ENCODE measurements at regions not wholly inside any gene's neighbourhood (a gene's known extent, or its start where the extent isn't known, plus 50 kb on each side); places are given as distances from the start of the nearest gene placed in this dataset.

DNA sequence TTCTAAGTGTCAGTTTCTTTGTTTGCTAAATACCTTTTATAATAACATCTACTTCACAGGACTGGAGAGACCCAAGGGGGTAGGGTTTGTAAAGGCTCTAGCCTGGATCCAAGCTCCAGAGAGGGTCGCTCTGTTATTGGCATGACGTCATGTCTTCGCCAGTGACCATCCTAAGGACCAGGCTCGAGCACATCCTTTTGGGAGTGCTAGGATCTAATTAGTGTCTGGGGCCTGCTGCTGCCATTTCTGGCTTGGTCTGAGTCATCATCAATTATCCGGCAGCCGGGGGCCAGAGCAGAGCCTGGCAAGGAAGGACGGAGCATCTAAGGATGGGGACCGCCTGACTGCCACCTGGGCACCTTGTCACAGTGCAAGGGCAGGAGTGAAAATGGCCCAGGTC is 153.0 kb downstream of the NSG2 start:
- TF ChIP-seq, protein P1, sequence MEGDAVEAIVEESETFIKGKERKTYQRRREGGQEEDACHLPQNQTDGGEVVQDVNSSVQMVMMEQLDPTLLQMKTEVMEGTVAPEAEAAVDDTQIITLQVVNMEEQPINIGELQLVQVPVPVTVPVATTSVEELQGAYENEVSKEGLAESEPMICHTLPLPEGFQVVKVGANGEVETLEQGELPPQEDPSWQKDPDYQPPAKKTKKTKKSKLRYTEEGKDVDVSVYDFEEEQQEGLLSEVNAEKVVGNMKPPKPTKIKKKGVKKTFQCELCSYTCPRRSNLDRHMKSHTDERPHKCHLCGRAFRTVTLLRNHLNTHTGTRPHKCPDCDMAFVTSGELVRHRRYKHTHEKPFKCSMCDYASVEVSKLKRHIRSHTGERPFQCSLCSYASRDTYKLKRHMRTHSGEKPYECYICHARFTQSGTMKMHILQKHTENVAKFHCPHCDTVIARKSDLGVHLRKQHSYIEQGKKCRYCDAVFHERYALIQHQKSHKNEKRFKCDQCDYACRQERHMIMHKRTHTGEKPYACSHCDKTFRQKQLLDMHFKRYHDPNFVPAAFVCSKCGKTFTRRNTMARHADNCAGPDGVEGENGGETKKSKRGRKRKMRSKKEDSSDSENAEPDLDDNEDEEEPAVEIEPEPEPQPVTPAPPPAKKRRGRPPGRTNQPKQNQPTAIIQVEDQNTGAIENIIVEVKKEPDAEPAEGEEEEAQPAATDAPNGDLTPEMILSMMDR (IDR thresholded peaks at IDR 0.05; ENCODE audit: low read depth, low read length, missing control alignments), result no peak
- no peak overlapping the region for H3K4me3 ChIP-seq (replicated peaks; ENCODE audit: low read depth, low read length)
- no peak for DNase-seq (ENCODE audit: extremely low read depth, low read depth)

DNA sequence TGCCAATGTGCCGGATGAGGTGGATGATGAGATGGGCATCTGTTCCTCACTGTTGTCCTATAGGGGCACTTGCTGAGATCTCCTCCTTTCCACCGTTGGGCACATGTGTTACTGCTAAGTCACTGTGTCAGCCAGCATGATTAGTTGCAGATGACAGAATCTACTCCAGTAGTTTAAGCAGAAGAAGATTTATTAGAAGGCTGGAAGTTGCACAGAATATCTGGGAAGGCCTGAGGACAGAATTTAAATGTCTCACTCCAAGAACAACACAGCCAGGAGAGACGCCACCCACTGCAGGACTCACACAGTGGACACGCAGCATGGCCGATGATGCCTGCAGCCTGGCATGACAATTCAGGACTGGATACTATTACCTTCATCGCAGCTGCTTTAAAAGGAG is 157.5 kb downstream of the NSG2 start:
- H3K4me3 ChIP-seq (replicated peaks; ENCODE audit: low read depth, low read length), result no peak overlapping the region
- DNase-seq (ENCODE audit: extremely low read depth, low read depth), result no peak
- TF ChIP-seq, protein P1 (IDR thresholded peaks at IDR 0.05; ENCODE audit: low read depth, low read length, missing control alignments), result no peak

DNA sequence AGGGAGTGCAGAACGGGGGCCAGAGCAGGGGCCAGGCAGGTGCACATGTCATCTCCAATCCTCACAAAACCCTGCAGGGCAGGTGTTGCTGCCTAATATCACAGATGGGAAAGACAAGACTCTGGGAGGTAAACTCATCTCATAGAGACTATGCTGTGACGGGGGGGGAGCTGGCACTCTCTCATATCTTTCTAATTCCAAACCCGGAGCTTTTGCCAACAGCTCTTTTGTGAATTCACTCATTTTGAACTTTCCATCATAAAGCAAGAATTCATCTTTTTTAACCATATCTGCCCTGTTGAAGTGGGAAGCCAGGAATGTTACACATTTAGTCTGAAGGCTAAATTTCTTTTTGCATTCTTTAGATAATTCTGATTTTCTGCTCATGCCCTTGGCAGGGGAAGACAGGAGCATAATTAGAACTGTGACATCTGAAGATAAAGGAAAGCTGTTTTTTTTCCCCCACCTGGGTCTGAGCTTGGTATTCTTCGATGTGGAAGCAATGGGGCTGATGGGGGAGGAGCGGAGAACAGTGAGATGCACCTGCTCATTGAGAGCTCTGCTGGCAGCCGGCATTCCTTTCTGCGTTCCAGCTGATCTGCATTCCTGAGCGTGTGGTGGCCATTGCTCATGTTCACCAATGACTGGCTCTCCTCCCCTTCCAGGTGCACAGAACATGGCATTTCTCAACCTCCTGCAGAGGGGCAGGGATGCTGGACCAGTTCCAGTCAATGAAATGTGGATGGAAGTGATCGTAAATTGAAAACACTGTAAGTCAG is 159.2 kb downstream of the NSG2 start:
- TF ChIP-seq, protein P1 (IDR thresholded peaks at IDR 0.05; ENCODE audit: low read depth, low read length, missing control alignments), result no peak
- no peak overlapping the region for H3K4me3 ChIP-seq (replicated peaks; ENCODE audit: low read depth, low read length)
- no peak for DNase-seq (ENCODE audit: extremely low read depth, low read depth)

DNA sequence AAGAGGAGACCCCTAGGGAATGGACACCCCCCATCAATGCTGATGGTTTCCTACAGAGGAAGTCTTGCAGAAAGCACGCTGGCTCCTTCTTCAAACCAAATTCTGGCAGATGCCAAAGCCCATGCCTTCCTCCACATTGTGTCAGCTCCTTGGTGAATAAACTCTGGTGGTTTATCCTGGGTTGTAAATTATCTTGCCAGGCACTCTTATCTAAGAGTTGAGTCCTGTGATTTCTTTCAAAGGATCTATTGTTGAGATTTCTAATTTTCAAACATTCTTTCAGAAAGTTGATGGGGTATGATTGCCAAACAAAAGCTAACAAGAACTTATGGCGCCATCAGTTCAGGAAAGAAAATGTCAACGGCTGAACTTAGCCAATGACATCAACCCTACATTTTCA is 160.4 kb downstream of the NSG2 start:
- H3K4me3 ChIP-seq (replicated peaks; ENCODE audit: low read depth, low read length), result no peak overlapping the region
- no peak for DNase-seq (ENCODE audit: extremely low read depth, low read depth)
- TF ChIP-seq, protein P1 (IDR thresholded peaks at IDR 0.05; ENCODE audit: low read depth, low read length, missing control alignments), result no peak

DNA sequence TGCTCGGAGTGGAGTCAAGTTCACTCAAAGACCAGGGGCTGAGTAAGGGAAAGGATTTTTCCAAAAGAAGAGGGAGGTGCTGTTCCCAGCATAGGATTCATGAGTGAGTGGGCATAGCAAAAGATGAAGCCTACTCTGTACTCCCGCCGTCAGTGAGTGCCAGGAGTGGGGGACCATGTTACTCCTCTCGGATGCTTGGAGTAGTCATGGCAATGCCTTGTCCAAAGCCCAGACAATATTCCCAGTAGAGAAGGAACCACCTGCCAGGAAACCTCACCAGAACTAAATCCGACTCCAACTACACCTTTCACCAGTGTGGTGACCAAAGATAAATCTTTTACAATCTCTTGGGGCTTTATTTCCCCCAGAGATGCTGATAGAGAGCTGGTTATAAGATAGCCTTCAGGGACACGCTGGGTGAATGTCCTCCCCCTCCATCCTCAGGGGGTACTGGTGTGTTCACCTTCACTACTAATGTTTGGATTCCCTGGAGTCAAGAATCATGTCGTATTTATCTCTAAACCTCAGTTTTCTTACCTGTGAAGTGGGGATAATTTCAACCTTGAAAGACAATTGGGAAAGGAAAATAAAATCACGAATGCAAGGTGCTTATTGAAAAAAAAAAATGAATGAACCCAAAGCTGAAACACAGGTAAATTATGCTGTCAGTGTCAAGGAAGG is 165.2 kb downstream of the NSG2 start:
- H3K4me3 ChIP-seq (replicated peaks; ENCODE audit: low read depth, low read length), result no peak overlapping the region
- TF ChIP-seq, protein P1 (IDR thresholded peaks at IDR 0.05; ENCODE audit: low read depth, low read length, missing control alignments), result no peak
- no peak for DNase-seq (ENCODE audit: extremely low read depth, low read depth)

DNA sequence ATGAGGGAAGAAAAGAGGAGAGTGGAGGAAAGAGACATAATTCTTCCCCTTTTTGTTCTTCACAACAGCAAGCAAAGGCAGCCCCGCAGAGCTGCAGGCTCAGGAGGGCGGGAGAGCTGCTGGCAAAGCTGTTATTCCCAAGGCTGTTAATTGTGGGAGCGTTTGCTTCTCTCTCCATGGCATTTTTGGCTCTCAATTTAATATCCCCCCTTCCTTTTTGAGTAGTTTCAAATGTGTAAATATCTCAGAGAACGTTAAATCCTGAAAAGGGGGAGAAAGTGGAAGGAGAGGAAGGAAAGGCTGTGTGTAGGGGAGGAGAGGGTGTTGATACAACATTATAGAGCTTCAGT is 165.7 kb downstream of the NSG2 start:
- no peak for DNase-seq (ENCODE audit: extremely low read depth, low read depth)
- no peak overlapping the region for H3K4me3 ChIP-seq (replicated peaks; ENCODE audit: low read depth, low read length)
- TF ChIP-seq, protein P1 (IDR thresholded peaks at IDR 0.05; ENCODE audit: low read depth, low read length, missing control alignments), result no peak

Data from HFF-Myc (cell line).